Dermis microvascular lymphatic vessel endothelial cell (primary cell): ENCODE measurements at regions not wholly inside any gene's neighbourhood (a gene's known extent, or its start where the extent isn't known, plus 50 kb on each side); places are given as distances from the start of the nearest gene placed in this dataset.
"Not testable (repeated sequence)": the region's sequence is repeated elsewhere in the genome, so short reads cannot be mapped to it uniquely, and the experiment has no call there.

Experiments used
- DNase-seq, 2 donors: peaks; one replicate each; pipeline versions ENCODE4 v3.0.0 to v3.0.0-alpha.2; 2010; ENCODE audit warnings: low read depth in 2 of 2

- no peak for DNase-seq
Observed at GRCh38 chr6:113767985-113768384, 89.2 kb upstream of the MARCKS start.

- peak; percentile 87 to 92 for DNase-seq
Observed at GRCh38 chr6:113772961-113773360, 84.2 kb upstream of the MARCKS start.

GRCh38 chr6:113774127-113774825 lies 82.9 kb upstream of the MARCKS start:
- DNase-seq: no peak

- no peak for DNase-seq
Observed at GRCh38 chr6:113776998-113777397, 80.1 kb upstream of the MARCKS start.

- DNase-seq: no peak
Observed at GRCh38 chr6:113777601-113778000, 79.5 kb upstream of the MARCKS start.

GRCh38 chr6:113779656-113780055 lies 77.5 kb upstream of the MARCKS start:
- peak in 1 of 2 donors; percentile 24 for DNase-seq

- DNase-seq: no peak
Observed at GRCh38 chr6:113782636-113783035, 74.5 kb upstream of the MARCKS start.

- DNase-seq: no peak
Observed at GRCh38 chr6:113786168-113786567, 71.0 kb upstream of the MARCKS start.

GRCh38 chr6:113788586-113788985 lies 68.6 kb upstream of the MARCKS start:
- DNase-seq: no peak

- not testable (repeated sequence) for DNase-seq
Observed at GRCh38 chr6:113791225-113791624, 65.9 kb upstream of the MARCKS start.

- DNase-seq: not testable (repeated sequence)
Observed at GRCh38 chr6:113795371-113795770, 61.8 kb upstream of the MARCKS start.

GRCh38 chr6:113796038-113796437 lies 61.1 kb upstream of the MARCKS start:
- DNase-seq: no peak

GRCh38 chr6:113802779-113803178 lies 54.4 kb upstream of the MARCKS start:
- DNase-seq: no peak

- DNase-seq: peak; percentile 4 to 9
Observed at GRCh38 chr6:113805173-113805790, 51.9 kb upstream of the MARCKS start.

GRCh38 chr6:113805811-113806495 lies 51.2 kb upstream of the MARCKS start:
- peak; percentile 6 to 26 for DNase-seq
